ENCODE measurements at regions not wholly inside any gene's neighbourhood (a gene's known extent, or its start where the extent isn't known, plus 50 kb on each side); places are given as distances from the start of the nearest gene placed in this dataset.

DNA sequence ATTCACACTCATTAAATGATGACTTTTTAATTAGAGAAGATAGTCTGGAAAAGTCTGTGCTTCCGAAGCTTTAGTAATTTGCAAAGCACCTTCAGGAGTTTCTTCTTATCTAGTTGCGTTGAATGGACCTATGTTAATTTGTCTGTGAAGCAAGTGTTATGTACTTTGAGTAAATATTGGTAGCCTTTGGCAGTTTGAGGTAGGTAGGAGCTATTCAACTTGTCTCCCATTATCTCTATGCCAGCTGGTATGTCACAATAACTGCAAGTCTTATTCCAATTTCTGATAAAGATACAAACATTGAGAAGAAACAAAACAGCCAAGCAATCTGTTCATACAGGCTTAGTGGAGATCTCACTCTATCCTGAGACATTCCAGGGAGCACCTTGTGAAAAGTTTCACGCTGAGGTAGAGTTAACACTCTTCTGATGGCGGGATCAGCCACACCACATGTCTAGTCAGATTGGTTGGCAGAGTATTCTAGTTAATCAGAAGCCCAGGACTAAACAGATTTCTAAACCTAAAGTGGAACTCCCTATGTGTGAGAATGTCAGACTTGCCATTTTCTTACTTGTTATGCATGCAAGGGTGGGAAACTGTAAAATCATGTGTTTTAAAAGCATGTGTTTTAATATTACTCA lies 219.8 kb upstream of the MANEA start:
- Histone ChIP-seq H3K9me3 (ENCODE audit: severe bottlenecking) (no peaks in the 10 kb centered on the region), H3K36me3 (ENCODE audit: low read depth) (no peaks in the 10 kb centered on the region), H3K27me3 (ENCODE audit: insufficient read depth, poor library complexity, severe bottlenecking) (no peaks in the 10 kb centered on the region), H3K4me3 (ENCODE audit: severe bottlenecking) (no peak overlapping the region), H3K27ac (ENCODE audit: poor library complexity, severe bottlenecking) (no peak overlapping the region), H3K4me1 (ENCODE audit: insufficient read depth, poor library complexity, severe bottlenecking) (no peaks in the 10 kb centered on the region)
- DNase-seq (ENCODE audit: low spot score) (no peak), ATAC-seq (ENCODE audit: low read depth) (no peak)
- TF ChIP-seq, protein P1, sequence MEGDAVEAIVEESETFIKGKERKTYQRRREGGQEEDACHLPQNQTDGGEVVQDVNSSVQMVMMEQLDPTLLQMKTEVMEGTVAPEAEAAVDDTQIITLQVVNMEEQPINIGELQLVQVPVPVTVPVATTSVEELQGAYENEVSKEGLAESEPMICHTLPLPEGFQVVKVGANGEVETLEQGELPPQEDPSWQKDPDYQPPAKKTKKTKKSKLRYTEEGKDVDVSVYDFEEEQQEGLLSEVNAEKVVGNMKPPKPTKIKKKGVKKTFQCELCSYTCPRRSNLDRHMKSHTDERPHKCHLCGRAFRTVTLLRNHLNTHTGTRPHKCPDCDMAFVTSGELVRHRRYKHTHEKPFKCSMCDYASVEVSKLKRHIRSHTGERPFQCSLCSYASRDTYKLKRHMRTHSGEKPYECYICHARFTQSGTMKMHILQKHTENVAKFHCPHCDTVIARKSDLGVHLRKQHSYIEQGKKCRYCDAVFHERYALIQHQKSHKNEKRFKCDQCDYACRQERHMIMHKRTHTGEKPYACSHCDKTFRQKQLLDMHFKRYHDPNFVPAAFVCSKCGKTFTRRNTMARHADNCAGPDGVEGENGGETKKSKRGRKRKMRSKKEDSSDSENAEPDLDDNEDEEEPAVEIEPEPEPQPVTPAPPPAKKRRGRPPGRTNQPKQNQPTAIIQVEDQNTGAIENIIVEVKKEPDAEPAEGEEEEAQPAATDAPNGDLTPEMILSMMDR (IDR thresholded peaks at IDR 0.05; ENCODE audit: poor library complexity, severe bottlenecking), result no peak

DNA sequence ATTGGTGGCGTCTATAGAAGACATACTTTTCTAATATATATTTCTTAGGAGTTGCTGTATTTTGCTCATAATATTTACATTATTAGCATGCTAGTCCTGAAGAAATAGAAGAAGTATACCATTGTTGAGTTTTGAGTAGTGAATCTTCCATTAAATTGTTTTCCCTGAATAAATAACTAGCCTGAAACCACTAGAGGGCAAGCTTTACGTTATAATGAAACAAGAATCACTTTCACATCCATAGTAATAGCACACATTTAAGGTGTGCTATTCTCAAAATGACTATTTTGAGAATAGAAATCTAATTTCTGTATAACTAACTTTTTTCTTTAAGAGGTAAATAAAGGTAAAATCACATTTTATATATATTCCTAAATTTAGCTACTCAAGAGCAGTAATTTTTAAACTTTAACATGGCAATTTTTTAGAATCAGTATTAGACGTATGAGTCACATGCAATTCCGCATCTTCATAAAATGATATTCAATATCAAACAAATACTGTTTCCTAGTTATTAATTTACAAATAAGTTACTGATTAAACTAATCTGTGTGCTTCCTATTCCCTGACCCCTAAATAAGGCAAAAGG lies 213.2 kb upstream of the MANEA start:
- ATAC-seq (ENCODE audit: low read depth) (0 out of 3 replicates have a peak, but pooled peaks have one; percentile 38), DNase-seq (ENCODE audit: low spot score) (no peak)
- H3K36me3 ChIP-seq (ENCODE audit: low read depth), result no peaks in the 10 kb centered on the region
- no peaks in the 10 kb centered on the region for H3K4me1 ChIP-seq (ENCODE audit: insufficient read depth, poor library complexity, severe bottlenecking)
- H3K27me3 ChIP-seq (ENCODE audit: insufficient read depth, poor library complexity, severe bottlenecking), result no peaks in the 10 kb centered on the region
- no peak overlapping the region for H3K27ac ChIP-seq (ENCODE audit: poor library complexity, severe bottlenecking)
- no peaks in the 10 kb centered on the region for H3K9me3 ChIP-seq (ENCODE audit: severe bottlenecking)
- H3K4me3 ChIP-seq (ENCODE audit: severe bottlenecking), result no peak overlapping the region
- TF ChIP-seq, protein P1 (IDR thresholded peaks at IDR 0.05; ENCODE audit: poor library complexity, severe bottlenecking), result peak; percentile 69

DNA sequence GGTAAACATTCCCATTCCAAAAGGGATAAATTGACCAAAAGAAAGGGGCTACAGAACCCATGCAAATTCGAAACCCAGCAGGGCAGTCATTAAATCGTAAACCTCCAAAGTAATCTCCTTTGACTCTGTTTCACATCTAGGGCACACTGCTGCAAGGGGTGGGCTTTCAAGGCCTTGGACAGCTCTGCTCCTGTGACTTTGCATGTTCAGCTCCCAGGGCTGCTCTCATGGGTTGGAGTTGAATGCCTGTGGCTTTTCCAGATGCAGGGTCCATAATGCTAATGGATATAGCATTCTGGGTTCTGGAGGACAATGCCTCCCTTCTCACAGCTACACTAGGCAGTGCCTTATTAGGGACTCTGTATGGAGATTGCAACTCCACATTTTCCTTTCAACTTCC lies 211.9 kb upstream of the MANEA start:
- Histone ChIP-seq H3K9me3 (ENCODE audit: severe bottlenecking) (no peaks in the 10 kb centered on the region), H3K4me3 (ENCODE audit: severe bottlenecking) (no peak overlapping the region), H3K36me3 (ENCODE audit: low read depth) (no peaks in the 10 kb centered on the region), H3K27me3 (ENCODE audit: insufficient read depth, poor library complexity, severe bottlenecking) (no peaks in the 10 kb centered on the region), H3K4me1 (ENCODE audit: insufficient read depth, poor library complexity, severe bottlenecking) (no peaks in the 10 kb centered on the region), H3K27ac (ENCODE audit: poor library complexity, severe bottlenecking) (no peak overlapping the region)
- TF ChIP-seq, protein P1 (IDR thresholded peaks at IDR 0.05; ENCODE audit: poor library complexity, severe bottlenecking), result no peak
- ATAC-seq (ENCODE audit: low read depth) (no peak), DNase-seq (ENCODE audit: low spot score) (no peak)

- Histone ChIP-seq H3K27ac (ENCODE audit: poor library complexity, severe bottlenecking) (no peak overlapping the region), H3K4me3 (ENCODE audit: severe bottlenecking) (no peak overlapping the region)
- ATAC-seq (ENCODE audit: low read depth), result no peak
Measured at GRCh38 chr6:95366414-95366813, 210.9 kb upstream of the MANEA start.

More at GRCh38 chr6:95366414-95366813, 210.9 kb upstream of the MANEA start:
- no peak for DNase-seq (ENCODE audit: low spot score)
- Histone ChIP-seq H3K36me3 (ENCODE audit: low read depth) (no peaks in the 10 kb centered on the region), H3K4me1 (ENCODE audit: insufficient read depth, poor library complexity, severe bottlenecking) (no peaks in the 10 kb centered on the region), H3K27me3 (ENCODE audit: insufficient read depth, poor library complexity, severe bottlenecking) (no peaks in the 10 kb centered on the region), H3K9me3 (ENCODE audit: severe bottlenecking) (no peaks in the 10 kb centered on the region)
- TF ChIP-seq, protein P1 (IDR thresholded peaks at IDR 0.05; ENCODE audit: poor library complexity, severe bottlenecking), result no peak

All from RWPE2 (cell line).